ENCODE measurements at regions not wholly inside any gene's neighbourhood (a gene's known extent, or its start where the extent isn't known, plus 50 kb on each side); places are given as distances from the start of the nearest gene placed in this dataset.
A peak's percentile ranks its signal among the peaks of the same experiment; 100 is the strongest.

DNA sequence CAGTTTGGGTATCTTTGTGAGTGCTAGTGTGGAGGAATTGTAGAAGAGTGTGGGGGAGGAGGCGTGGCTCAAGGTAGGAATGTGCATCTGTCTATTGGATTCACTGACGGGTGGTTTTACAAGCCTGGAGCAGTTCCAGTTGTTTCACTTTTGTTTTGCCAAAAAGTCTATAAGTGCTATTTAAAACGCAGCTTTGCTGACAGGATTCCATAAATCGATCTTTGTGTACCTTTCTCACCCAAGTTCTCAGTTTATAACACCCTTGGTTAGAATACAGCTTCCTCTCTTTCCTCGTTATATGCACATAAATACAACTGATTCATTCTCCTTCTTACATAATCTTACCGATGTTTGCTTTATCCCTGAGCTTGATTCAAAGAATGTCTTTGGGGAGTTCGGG is 123.2 kb upstream of the UBE2E2 start:
- DNase-seq = peak in 1 of 2 experiments; percentile 1

DNA sequence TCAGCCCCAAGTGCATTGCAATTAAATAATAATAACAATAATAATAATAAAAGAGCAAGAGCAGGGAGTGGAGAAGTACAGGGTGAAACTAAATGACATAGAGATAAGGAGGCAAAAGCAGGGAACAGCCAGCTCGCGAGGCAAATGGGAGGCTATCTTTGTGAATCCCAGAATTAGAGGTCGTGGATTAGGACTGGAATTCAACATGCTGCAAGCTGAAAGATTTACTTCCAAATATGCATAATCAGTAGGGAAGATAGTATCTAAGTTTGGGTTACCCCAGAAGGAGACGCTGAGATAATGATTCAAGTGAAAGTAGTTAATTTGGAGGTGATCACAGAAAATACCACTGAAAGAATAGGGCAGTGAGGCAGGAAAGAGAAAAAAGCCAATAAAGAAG is 119.4 kb upstream of the UBE2E2 start:
- no peak for DNase-seq

DNA sequence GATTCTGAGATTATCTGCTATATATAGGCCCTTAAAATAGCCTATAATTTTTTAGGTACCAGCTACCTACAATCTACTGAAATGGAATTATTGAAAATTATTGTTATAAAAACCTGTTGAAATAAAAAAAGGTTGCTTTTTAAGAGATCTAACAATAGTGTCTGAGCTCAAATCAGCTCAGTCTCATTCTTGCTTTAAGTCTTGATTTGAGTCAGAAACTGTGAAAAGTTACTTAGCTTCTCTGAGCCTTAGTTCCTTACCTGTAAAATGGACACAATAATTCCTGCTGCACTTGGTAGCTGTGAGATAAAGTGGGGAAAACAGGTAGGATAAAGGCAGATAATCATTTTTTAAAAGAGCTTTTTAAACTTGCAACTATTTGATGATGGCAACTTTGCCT is 118.8 kb upstream of the UBE2E2 start:
- DNase-seq = no peak

DNA sequence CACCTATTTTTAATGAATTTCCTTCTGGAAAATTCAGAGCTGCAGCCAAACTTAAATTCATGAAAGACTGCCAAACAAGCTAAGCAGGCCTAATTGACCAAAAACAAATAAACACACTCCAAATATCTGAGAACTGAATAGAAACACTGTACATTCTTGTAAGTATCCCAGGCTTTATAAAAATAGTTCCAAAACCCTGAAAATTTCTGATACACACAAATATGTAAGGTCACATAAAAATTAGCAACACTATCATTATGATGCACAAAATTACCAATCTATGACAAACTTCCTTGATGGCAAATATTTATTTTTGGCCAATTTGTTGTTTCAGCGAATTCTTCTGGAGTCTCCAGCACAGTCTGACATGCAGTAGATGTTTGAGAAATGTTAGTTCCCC is 117.9 kb upstream of the UBE2E2 start:
- DNase-seq = no peak

DNA sequence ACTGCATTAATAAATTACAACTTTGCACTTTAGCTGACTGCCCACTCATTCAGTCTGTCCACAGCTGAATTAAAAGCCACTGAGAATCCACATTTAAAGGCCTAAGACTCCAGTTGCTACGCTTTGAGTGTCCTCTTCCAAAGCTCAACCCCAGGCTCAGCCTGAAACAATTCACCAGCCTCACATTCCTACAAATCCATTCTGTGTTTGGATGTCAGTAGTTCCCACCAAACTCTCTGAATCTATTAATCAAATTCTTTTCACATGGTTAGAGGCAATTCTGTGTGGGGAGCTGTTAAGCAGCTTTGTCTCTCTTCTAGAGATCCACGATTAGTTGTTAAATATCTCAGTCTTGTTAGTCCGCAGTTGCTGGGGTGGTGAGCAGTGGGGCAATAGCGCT is 116.8 kb upstream of the UBE2E2 start:
- DNase-seq = no peak

DNA sequence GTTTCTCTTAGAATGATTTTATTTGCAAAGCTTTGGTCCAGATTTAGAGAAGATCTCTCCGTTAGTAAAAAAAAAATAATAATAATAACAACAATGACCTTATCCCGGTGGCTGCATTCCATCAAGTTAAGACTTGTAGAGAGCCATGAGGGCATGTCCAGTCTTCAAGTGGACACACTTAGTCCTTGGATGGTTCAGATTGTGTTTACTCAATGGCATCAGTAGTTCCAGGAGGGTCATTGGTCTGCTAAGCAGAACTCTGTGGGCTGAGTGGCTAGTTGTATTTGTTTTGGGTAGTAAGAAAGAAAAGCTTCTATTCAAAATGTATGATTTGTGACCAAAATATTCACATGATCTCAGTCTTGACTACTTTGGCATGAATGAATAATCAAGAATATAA is 116.3 kb upstream of the UBE2E2 start:
- no peak for DNase-seq

DNA sequence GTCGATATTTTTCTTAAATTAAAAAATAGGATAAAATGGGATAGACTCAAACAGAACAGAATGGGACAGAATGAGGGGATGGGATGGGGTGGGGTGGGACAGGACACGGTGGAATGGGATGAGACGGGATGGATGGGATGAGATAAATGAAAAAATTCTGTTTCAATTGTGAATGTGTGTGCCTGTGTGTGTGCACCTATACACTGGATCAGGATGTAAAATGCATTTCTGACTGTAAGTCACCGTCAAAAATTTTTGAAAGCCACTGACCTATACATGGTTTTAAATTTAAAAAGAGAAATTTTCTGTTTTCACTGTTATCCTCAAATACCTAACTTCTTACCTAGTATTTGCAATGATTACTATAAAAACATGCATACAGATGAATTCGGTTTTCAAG is 108.7 kb upstream of the UBE2E2 start:
- DNase-seq = no peak

DNA sequence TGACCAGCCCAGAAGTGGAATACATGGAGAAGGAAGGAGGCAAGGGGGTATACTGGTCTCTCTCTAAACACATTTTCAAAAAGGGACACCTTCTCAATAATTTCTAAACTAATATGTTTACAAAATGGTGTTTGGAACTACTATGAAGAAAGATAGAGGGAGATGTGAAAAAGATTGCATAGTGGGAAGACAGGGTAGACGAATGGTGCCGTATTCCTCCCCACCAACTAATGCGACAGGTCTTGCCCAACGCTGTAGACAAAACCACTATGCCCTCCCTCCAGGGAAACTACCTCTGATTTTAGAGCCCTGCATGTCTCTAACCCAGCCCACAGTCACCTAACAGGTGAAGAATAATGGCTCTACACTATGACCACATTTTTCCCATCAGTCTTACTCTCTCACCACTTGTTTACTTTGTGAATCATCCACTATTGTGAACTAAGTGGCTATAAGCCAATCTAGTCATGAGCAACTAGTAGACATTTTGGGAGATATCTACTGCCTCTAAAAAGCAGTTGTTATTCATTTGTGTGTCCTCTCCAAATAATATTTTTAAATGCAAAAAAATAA is 108.2 kb upstream of the UBE2E2 start:
- DNase-seq = no peak

DNA sequence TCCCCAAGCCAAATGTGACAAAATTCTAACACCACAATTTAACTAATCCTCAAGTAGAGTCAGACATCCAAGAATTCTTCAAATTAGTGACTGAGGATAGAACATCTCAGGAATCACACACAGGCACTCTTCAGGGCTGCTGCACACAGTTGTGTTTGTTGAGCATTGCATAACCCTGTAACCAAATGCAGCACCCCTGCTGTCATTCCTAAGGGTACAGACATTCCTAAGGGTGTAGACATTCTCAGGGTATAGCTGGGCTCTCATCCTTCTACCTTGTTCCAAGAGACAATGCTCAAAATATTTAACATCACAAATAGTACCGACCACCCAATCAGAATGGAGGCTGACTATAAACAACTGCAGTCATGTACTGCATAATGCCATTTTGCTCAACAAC is 107.1 kb upstream of the UBE2E2 start:
- DNase-seq = no peak

DNA sequence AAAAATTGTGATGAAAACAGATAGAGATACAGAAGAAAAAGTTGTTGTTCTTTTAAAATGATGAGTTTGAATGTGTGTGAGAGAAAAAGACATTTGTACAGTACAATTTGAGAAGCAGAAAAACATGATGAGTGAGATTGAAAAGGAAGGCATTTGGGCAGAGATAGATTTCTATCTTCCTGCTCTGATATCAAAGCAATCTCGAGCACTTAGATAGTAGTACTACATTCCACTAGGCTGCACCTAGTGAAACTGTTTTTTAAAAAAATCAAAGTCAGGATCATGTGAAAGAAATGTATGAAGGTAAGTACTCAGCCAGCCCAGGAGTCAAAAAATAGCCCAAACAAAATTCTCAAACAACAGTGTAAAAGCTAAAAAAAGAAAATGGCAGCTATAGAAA is 104.1 kb upstream of the UBE2E2 start:
- DNase-seq = no peak

DNA sequence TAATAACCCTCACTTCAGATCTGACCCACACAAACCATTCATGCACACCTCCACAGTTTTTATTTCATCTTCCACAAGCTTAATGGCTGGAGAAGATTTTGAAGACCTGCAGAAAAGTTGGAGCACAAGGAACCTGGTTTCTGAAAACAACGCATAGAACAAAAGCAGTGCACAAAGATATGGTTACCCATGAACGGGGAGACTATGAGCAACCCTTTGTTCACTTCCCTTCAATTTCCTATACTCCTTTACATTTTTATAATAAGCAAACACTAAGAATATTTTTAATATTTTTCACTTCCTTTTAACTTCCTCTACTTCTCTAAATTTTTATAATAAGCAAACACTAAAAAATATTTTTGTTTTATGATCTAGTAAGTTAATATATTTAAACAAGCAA is 103.5 kb upstream of the UBE2E2 start:
- no peak for DNase-seq

DNA sequence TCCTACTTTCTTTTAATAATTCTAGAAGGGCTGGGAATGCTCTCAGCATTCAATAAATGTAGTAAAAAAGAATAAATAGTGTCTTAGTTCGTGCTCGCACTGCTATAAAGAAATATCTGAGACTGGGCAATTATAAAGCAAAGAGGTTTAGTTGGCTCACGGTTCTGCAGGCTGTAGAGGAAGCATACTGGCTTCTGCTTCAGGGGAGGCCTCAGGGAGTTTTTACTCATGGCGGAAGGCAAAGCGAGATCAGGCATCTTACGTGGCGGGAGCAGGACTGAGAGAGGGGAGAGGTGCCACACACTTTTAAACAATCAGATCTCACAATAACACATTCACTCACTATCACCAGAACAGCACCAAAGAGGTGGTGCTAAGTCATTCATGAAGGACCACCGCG is 103.0 kb upstream of the UBE2E2 start:
- DNase-seq = no peak

DNA sequence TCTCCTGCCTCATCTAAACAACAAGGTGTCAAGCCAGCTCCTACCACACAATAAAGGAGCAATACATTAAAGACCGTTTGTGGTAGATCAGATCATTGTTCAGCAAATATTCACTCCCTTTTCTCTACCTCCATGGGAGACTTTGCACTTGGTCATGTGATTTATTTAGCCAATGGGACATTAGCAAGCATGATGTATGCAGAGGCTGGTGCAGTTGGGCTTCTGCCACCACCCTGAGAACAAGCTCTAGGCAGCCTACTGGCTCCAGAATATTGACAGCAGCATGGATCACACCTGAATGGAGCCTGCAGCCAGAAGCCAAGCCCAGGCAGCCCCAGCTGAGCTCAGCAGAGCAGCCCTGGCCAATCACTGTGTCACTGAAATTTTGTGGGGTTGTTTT is 99.4 kb upstream of the UBE2E2 start:
- no peak for DNase-seq

DNA sequence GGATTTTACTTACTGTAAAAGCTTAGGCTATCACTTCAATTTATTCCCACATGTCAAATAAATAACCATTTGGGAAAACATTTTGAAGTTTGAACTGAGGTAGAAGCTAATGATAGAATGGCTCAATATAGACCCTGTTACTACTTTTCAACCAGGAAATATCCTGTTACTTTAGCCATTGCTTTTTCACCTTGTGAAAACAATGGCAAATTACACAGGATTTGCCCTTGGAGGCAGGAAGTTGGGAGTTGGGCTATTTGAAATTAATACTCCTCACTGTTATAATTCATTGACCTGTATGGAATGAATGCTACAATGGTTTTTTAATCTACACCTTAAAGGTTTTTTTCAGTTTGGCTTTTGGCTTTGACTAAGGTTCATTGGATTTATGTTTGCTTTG is 98.1 kb upstream of the UBE2E2 start:
- DNase-seq = no peak

DNA sequence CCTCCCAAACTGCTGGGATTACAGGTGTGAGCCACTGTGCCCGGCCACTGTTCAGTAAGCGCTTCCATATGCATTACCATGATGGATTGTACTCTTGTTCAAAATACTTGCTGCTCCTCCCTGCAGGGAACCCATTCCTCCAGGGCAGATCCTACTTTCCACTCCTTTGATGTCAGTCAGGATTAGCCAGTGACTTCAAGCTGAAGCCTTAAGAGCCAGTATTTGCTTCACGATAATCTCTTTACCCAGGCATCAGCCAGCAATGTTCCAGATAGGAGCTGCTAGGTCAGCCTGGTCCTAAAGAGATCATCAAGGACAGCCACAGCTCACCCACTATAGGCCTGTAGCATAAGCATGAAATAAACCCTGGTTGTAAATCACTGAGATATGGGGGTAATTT is 96.5 kb upstream of the UBE2E2 start:
- DNase-seq = no peak

DNA sequence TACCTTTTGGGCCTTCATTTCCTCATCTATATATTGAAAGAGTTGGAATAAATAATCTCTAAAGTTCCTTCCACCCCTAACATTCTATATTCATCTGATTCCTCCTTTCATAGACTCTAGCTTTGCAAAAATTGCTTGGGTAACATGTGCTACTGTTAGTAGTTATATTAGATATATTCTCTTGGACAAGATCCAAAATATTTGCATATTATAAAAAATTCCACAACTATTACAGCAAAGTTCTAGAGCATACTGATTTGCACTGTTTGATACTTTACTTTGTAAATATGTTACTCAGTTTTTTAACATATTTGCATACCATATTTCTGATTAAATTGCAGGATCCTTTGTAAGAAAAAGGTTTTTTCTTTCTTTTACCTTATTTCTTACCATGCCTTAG is 95.9 kb upstream of the UBE2E2 start:
- DNase-seq = no peak

DNA sequence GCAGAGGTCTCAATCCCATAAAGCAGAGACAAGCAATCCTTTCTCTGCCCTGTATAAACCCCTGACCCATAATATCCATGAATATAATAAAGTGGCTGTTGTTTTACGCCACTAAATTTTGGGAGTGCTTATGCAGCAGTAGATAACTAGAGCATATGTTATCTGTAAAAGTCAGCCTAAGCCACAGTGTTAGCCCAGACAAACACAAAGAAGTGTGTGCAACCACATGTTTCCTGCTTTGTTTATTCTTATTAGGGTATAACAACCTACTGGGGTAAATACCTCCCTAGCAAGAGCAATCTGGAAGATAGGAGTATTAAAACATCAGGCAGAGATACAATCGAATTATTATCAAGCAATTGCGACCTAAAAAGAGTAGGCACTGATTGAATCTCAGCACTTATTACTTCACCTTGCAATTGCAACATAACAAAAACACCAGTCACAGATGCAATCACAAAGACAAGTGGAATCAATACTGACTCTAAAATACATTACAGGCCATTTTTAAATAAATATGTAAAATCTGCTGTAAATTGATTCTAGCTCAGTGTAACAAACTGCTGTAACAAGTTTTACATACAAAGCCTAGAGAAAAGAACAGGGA is 94.6 kb upstream of the UBE2E2 start:
- DNase-seq = no peak

DNA sequence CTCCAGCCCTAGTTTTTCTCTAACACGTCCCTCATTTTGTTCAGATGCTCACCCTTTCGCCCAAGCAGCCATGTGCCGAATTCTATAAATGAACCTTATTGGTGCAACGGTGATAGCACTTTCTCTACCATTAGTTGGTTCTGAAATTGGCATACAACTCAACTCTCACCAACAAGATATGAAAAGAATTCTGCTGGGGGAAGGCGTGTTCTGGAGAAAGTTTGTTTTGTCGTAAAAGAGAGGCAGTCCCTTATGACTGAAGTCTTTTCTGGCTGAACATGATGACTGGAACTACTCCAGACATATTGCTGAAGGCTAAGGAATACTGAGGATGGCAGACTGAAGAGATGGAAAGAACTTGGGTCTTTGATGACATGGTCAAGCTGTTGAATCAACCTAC is 91.8 kb upstream of the UBE2E2 start:
- DNase-seq = no peak

DNA sequence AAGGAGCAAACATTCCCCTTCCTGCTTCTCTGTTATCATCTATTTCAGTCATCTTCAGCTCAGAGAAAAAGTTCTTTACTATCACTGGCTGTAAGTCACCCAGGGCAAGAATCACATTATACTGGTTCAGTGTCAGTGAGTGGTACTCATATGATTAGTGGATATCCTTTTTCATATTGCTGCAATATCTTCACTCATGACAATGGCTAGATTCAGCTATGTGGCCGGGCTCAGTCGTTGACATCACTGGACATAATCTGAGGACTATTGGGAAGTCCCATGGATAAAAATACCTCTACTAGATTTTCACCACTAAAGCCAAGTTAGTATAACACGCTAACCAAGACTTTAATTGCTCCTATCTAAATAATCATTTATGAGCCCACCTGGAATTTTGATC is 91.3 kb upstream of the UBE2E2 start:
- no peak for DNase-seq

DNA sequence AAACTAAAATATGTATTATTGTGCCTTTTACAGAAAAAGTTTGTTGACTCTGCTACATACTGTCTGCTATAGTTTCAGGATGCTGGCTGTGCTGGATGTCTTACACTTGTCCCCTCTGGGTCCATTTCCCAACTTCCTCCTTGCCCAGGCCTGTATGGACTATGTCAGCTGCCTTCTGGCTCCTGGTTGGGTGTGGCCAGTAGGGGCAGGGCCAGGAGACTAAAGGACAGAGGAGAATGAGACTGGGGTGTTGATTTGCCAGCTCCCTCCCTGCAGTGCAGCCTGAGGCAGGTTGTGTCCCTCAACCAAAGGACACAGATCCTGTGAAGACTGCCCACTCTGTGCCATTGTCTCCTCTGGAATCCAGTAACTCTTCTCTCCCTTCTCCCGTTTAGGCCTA is 90.6 kb upstream of the UBE2E2 start:
- DNase-seq = no peak

DNA sequence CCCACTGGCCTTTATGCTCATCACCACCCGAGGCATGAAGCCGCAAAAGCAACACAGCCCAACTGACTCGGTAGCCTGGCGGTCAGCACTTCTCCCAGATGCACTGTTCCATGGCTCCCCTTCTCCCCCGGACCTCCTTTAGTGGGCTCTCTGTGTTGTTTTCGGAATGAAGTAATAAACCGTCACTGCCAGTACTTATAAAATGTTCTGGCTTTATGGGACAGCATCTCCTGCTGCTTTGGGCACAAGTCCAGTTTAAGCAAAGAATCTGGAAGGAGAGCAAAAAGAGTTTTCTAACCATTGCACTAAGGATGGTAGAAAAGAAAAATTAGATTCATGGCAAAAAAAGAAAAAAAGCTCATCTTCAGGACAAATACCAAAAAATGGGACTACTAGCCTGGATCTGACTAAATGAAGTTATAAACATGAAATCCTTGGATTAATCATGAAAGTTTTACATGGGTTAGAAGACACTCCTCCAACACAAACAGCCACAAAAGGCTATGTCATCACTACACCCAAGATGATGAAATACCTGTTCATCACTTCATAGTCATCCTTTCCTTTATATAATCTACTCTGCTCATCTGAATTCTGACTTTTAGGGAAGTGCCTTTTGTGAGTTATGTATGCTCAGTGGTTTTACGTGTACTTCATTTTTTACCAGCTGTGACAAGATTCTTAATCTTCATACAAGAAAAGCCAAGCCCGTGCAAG is 89.5 kb upstream of the UBE2E2 start:
- DNase-seq = no peak

DNA sequence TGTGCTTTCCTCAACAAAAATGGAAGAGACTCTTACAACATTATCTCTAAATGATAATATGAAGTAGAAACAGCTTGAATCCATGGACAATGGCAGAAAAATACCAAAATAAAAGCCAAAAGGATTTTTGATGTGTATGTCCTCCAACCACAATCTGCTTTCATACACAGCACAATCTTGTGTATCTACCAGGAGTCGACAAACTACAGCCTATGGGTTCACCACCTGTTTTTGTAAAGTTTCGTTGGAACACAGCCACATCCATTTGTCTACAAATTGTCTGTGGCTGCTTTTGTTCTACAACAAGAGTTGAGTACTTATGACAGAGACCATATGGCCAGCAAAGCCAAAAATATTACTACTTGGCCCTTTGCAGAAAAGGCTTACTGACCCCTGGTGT is 88.7 kb upstream of the UBE2E2 start:
- no peak for DNase-seq

DNA sequence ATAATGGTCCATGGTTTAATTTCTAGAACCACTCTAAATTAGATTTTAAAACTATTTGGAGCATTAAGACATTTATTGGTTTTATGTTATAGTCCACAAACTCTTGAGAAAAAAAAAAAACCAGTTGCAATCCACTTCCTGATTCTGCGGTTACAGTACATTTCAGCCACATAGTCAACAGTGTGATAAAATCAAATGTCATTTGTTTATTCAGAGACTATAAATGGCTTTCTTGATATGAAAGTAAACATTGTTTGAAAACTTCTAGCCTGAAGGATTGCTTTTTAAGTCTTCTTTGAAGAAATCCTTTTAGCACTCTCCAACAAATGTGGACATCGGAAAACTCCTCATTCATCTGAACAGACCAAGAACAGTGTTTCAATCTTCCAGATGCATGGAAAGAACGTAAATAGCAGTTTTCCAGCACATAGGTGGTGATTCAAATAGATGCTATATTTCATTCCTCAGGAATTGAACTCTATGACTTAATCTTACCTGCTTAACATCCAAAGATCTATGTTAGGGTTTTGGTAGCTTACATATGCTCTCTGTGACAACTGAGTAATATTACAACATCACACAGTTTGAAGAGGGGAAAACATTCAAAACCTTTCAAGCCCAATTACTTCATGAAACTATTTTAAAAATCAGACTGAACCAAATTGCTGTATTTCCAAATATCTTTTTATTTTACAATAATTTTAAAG is 87.8 kb upstream of the UBE2E2 start:
- DNase-seq = no peak

Measured in NCI-H446 (cell line).